ENCODE measurements at regions not wholly inside any gene's neighbourhood (a gene's known extent, or its start where the extent isn't known, plus 50 kb on each side); places are given as distances from the start of the nearest gene placed in this dataset.

DNA sequence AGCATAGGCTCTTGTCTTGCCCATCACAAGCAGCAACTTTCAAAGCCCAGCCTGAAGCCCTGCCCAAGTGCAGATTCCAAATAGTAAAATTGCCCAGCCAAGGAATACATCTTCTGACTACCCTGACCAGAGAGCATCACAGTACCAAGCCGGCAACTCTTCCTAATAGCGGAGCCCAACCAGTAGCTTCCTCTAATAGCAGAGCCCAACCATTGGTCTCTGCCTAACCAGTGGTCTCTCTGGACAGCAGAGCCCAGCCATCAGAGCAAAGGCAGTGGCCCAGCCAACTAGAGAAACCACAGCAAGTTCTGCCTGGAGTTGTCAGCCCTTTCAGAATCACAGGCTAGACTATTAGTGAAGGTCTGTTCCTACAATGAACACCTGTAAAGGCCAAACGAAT lies 285.6 kb downstream of the HGF start:
- no peak for TF ChIP-seq CTCF (conservative IDR thresholded peaks at IDR 0.05; ENCODE audit: low read length)
- no peak for TF ChIP-seq EZH2phosphoT487 (IDR thresholded peaks at IDR 0.05; ENCODE audit: borderline replicate concordance)
